ENCODE measurements at regions not wholly inside any gene's neighbourhood (a gene's known extent, or its start where the extent isn't known, plus 50 kb on each side); places are given as distances from the start of the nearest gene placed in this dataset.
"Not testable (repeated sequence)": the region's sequence is repeated elsewhere in the genome, so short reads cannot be mapped to it uniquely, and the experiment has no call there.

- Mint-ChIP-seq H3K36me3 (ENCODE audit: low read depth) (peaks cover 9% of the 10 kb centered on the region; the same call in 1 of the 2 replicates), H3K27me3 (ENCODE audit: insufficient read depth) (peaks cover 4% of the 10 kb centered on the region; the same call in 1 of the 2 replicates), H3K4me3 (no peak overlapping the region)
Observed at GRCh38 chr2:11079136-11079824, 76.0 kb upstream of the SLC66A3 start.

GRCh38 chr2:11080253-11081115 is 74.8 kb upstream of the SLC66A3 start:
- Mint-ChIP-seq H3K36me3 (ENCODE audit: low read depth) (peaks cover 9% of the 10 kb centered on the region; the same call in 1 of the 2 replicates), H3K27me3 (ENCODE audit: insufficient read depth) (peaks cover 12% of the 10 kb centered on the region), H3K4me3 (no peak overlapping the region), H3K4me1 (ENCODE audit: low read depth) (no peaks in the 10 kb centered on the region), H3K27ac (no peak overlapping the region), H3K9me3 (no peaks in the 10 kb centered on the region; the same call in 1 of the 2 replicates)
- TF ChIP-seq CTCF (IDR thresholded peaks at IDR 0.05), result no peak
- no peak for DNase-seq

More at GRCh38 chr2:11079136-11079824, 76.0 kb upstream of the SLC66A3 start:
- H3K9me3 Mint-ChIP-seq, result no peaks in the 10 kb centered on the region; the same call in 1 of the 2 replicates
- TF ChIP-seq CTCF (IDR thresholded peaks at IDR 0.05), result no peak
- H3K27ac Mint-ChIP-seq, result no peak overlapping the region
- no peak for DNase-seq
- H3K4me1 Mint-ChIP-seq (ENCODE audit: low read depth), result no peaks in the 10 kb centered on the region

- Mint-ChIP-seq H3K36me3 (ENCODE audit: low read depth) (peaks cover 9% of the 10 kb centered on the region; the same call in 1 of the 2 replicates), H3K4me1 (ENCODE audit: low read depth) (peaks cover 9% of the 10 kb centered on the region), H3K9me3 (no peaks in the 10 kb centered on the region; the same call in 1 of the 2 replicates), H3K27me3 (ENCODE audit: insufficient read depth) (peaks cover 13% of the 10 kb centered on the region), H3K27ac (no peak overlapping the region), H3K4me3 (no peak overlapping the region)
- no peak for TF ChIP-seq CTCF (IDR thresholded peaks at IDR 0.05)
- no peak for DNase-seq
Observed at GRCh38 chr2:11082880-11083279, 72.4 kb upstream of the SLC66A3 start.

GRCh38 chr2:11088821-11089220 is 66.4 kb upstream of the SLC66A3 start:
- not testable (repeated sequence) for H3K4me3 Mint-ChIP-seq; H3K27ac Mint-ChIP-seq; DNase-seq; H3K9me3 Mint-ChIP-seq; H3K36me3 Mint-ChIP-seq (ENCODE audit: low read depth)
- H3K27me3 Mint-ChIP-seq (ENCODE audit: insufficient read depth), result peaks cover 15% of the 10 kb centered on the region; the same call in 1 of the 2 replicates
- peaks cover 11% of the 10 kb centered on the region for H3K4me1 Mint-ChIP-seq (ENCODE audit: low read depth)

- Mint-ChIP-seq H3K27ac (no peak overlapping the region), H3K9me3 (no peaks in the 10 kb centered on the region), H3K36me3 (ENCODE audit: low read depth) (no peaks in the 10 kb centered on the region), H3K4me1 (ENCODE audit: low read depth) (peaks cover 11% of the 10 kb centered on the region), H3K4me3 (no peak overlapping the region), H3K27me3 (ENCODE audit: insufficient read depth) (peaks cover 12% of the 10 kb centered on the region; the same call in 1 of the 2 replicates)
- DNase-seq, result no peak
- no peak for TF ChIP-seq CTCF (IDR thresholded peaks at IDR 0.05)
Observed at GRCh38 chr2:11090187-11090586, 65.1 kb upstream of the SLC66A3 start.
